B cell (primary cell): ENCODE measurements at regions not wholly inside any gene's neighbourhood (a gene's known extent, or its start where the extent isn't known, plus 50 kb on each side); places are given as distances from the start of the nearest gene placed in this dataset.

Experiments
- ATAC-seq: fragments of 200-7000 bp; cut with Tn5 transposase; one replicate; pipeline ENCODE4 v1.10.0; 2021; ENCODE audit warnings: low read depth, mild to moderate bottlenecking, moderate number of reproducible peaks, moderate library complexity
- CTCF ChIA-PET: fragments of 350-600 bp; sonication (Branson Sonifier 250); formaldehyde crosslinking; loops from one replicate; lab custom pipeline; 2021; ENCODE audit warnings: antibody characterized with exemption, inconsistent platforms; lab: Charles Lee
- POLR2A ChIA-PET: fragments of 350-600 bp; sonication (Branson Sonifier 250); formaldehyde crosslinking; loops from one replicate; lab custom pipeline; 2021; ENCODE audit warnings: antibody characterized with exemption; lab: Charles Lee
- DNase-seq: peaks from one replicate; pipeline ENCODE4 v3.0.0; 2013
- H2AFZ ChIP-seq: 2 replicates; pipeline ENCODE4 v1.6.1; 2012; ENCODE audit warnings: mild to moderate bottlenecking, low read depth, low read length; ENCODE audit not compliant: insufficient read depth, poor library complexity, severe bottlenecking
- H3K27ac ChIP-seq, 2 donors: 1 replicate in 1 of 2; 2 replicates in 1 of 2; pipeline ENCODE4 v1.5.1; 2012 to 2013; ENCODE audit warnings: low read length in 2 of 2, mild to moderate bottlenecking in 2 of 2, moderate library complexity in 1 of 2
- H3K27me3 ChIP-seq, 4 experiments: fragments of 200-600 bp in 1 of 4; sonication (generic) in 1 of 4; replicated peaks in 1 of 4; 1 replicate in 2 of 4; 2 replicates in 2 of 4; pipeline versions ENCODE4 v1.6.1 to v1.7.0; 2013 to 2016; ENCODE audit warnings: low read length in 3 of 4, mild to moderate bottlenecking in 2 of 4, mixed read lengths in 1 of 4, moderate library complexity in 1 of 4; ENCODE audit not compliant: insufficient read depth in 4 of 4, control insufficient read depth in 3 of 4; ENCODE audit errors: control extremely low read depth in 1 of 4
- H3K36me3 ChIP-seq, 2 experiments: replicated peaks in 1 of 2; 1 replicate in 1 of 2; 2 replicates in 1 of 2; pipeline versions ENCODE4 v1.6.1 to v1.7.1; 2013; ENCODE audit warnings: low read length in 1 of 2; ENCODE audit not compliant: insufficient read depth in 2 of 2, control insufficient read depth in 1 of 2; ENCODE audit errors: control extremely low read depth in 1 of 2, extremely low read depth in 1 of 2
- H3K4me1 ChIP-seq, 2 donors: fragments of 200-600 bp in 1 of 2; sonication (generic) in 1 of 2; 1 replicate in 1 of 2; 2 replicates in 1 of 2; pipeline versions ENCODE4 v1.5.1 to v1.6.1; 2013 to 2017; ENCODE audit warnings: low read length in 2 of 2; ENCODE audit not compliant: control insufficient read depth in 2 of 2, insufficient read depth in 2 of 2
- H3K4me2 ChIP-seq: replicated peaks from 2 replicates; pipeline ENCODE3; 2012; ENCODE audit warnings: mild to moderate bottlenecking, low read depth, low read length; ENCODE audit not compliant: poor library complexity, severe bottlenecking
- H3K4me3 ChIP-seq, 5 experiments: fragments of 200-600 bp in 1 of 5; sonication (generic) in 1 of 5; 1 replicate in 3 of 5; 2 replicates in 2 of 5; pipeline versions ENCODE4 v1.5.1 to v1.7.0; 2011 to 2016; ENCODE audit warnings: low read length in 4 of 5, mild to moderate bottlenecking in 4 of 5, low read depth in 2 of 5, control low read depth in 1 of 5, moderate library complexity in 1 of 5; ENCODE audit not compliant: insufficient read depth in 1 of 5; ENCODE audit errors: control extremely low read depth in 1 of 5, extremely low read depth in 1 of 5
- H3K79me2 ChIP-seq: fragments of 200-600 bp; sonication (generic); one replicate; pipeline ENCODE4 v1.6.0; 2016; ENCODE audit warnings: low read length; ENCODE audit not compliant: control insufficient read depth, insufficient read depth
- H3K9ac ChIP-seq: fragments of 200-600 bp; sonication (generic); 2 replicates; pipeline ENCODE4 v1.6.1; 2017; ENCODE audit warnings: mild to moderate bottlenecking, low read length, moderate library complexity
- H3K9me3 ChIP-seq, 3 donors: one replicate each; pipeline versions ENCODE4 v1.6.1 to v1.7.1; 2013; ENCODE audit warnings: low read length in 2 of 3; ENCODE audit not compliant: control insufficient read depth in 2 of 3, insufficient read depth in 1 of 3; ENCODE audit errors: control extremely low read depth in 1 of 3
- H4K20me1 ChIP-seq: 2 replicates; pipeline ENCODE4 v1.6.0; 2012; ENCODE audit warnings: mild to moderate bottlenecking, low read length; ENCODE audit not compliant: insufficient read depth, control insufficient read depth, poor library complexity, severe bottlenecking
- H3K27ac Mint-ChIP-seq: one replicate; pipeline ENCODE4 v1.8.0; 2021; ENCODE audit warnings: mixed read lengths
- H3K27me3 Mint-ChIP-seq: one replicate; pipeline ENCODE4 v1.8.0; 2021; ENCODE audit warnings: mixed read lengths
- H3K4me1 Mint-ChIP-seq: one replicate; pipeline ENCODE4 v1.8.0; 2021; ENCODE audit warnings: mixed read lengths
- H3K4me3 Mint-ChIP-seq: one replicate; pipeline ENCODE4 v1.8.0; 2021; ENCODE audit warnings: mixed read lengths
- H3K9me3 Mint-ChIP-seq: one replicate; pipeline ENCODE4 v1.8.0; 2022; ENCODE audit warnings: mixed read lengths; ENCODE audit not compliant: insufficient read depth
- CTCF ChIP-seq: fragments of 200-600 bp; IDR thresholded peaks from one replicate; pipeline ENCODE4 v1.8.0; 2022; ENCODE audit warnings: antibody characterized with exemption, mild to moderate bottlenecking
- EZH2 ChIP-seq: IDR thresholded peaks from 2 replicates; pipeline ENCODE4 v1.6.1; 2012; ENCODE audit warnings: borderline replicate concordance, low read depth, mild to moderate bottlenecking, moderate library complexity, low read length; ENCODE audit not compliant: insufficient read depth, poor library complexity, severe bottlenecking
- WGBS: methylation state at CpG from one replicate; pipeline ENCODE4 v1.1.5; 2013; ENCODE audit warnings: missing lambda C conversion rate; ENCODE audit not compliant: insufficient coverage; 5-methylcytosine and 5-hydroxymethylcytosine counted together
- intact Hi-C: fragments of 100-400 bp; cut with micrococcal nuclease; formaldehyde crosslinking; loops from one replicate; pipeline ENCODE4 v1.10.0; 2022

DNA sequence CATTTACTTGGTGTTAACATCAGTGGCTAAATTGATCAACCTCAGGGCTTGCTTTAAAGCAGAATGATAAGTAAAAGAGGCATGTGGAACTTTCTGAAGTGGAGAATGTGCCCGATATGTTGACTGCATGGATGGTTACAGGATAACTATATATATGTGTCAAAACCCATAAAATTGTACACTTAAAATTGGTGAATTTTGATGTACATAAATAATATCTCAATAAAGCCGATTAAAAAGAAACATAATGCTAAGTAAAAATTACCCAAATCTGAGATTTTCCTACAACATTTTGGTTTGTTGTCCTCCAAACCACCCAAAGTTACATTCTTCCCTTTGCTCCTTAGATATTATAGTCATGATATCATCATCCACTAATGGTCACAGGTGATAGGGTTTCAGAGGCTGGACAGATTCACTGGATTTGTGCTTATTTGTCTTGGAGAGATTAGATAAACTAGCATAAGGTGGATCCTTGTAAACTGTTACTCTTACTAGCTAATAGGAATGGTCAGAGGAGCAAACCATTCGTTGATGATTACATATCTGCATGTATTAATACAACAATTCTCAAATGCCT, 119.7 kb upstream of the RPS23 start:
- no peaks in the 10 kb centered on the region for H3K4me1 ChIP-seq
- H3K27me3 ChIP-seq: no peaks in the 10 kb centered on the region
- no peak for ATAC-seq
- no peaks in the 10 kb centered on the region for H3K36me3 ChIP-seq
- 80% methylated on average over 1 of the region's 3 CpGs for WGBS
- no peak overlapping the region for H3K4me3 ChIP-seq
- Mint-ChIP-seq H3K4me1 (no peaks in the 10 kb centered on the region), H3K4me3 (no peak overlapping the region), H3K27me3 (no peaks in the 10 kb centered on the region), H3K9me3 (no peaks in the 10 kb centered on the region), H3K27ac (no peak overlapping the region)
- H4K20me1 ChIP-seq: no peaks in the 10 kb centered on the region
- H3K4me2 ChIP-seq: no peak overlapping the region
- TF ChIP-seq CTCF: no peak
- no peak for TF ChIP-seq EZH2
- H3K79me2 ChIP-seq: no peaks in the 10 kb centered on the region
- H3K9ac ChIP-seq: no peak overlapping the region
- H3K9me3 ChIP-seq: no peaks in the 10 kb centered on the region
- no peak overlapping the region for H3K27ac ChIP-seq
- intact Hi-C loops: no loop called here
- DNase-seq: no peak
- H2AFZ ChIP-seq: no peak overlapping the region
- POLR2A ChIA-PET: no interaction called here
- CTCF ChIA-PET: no interaction called here

DNA sequence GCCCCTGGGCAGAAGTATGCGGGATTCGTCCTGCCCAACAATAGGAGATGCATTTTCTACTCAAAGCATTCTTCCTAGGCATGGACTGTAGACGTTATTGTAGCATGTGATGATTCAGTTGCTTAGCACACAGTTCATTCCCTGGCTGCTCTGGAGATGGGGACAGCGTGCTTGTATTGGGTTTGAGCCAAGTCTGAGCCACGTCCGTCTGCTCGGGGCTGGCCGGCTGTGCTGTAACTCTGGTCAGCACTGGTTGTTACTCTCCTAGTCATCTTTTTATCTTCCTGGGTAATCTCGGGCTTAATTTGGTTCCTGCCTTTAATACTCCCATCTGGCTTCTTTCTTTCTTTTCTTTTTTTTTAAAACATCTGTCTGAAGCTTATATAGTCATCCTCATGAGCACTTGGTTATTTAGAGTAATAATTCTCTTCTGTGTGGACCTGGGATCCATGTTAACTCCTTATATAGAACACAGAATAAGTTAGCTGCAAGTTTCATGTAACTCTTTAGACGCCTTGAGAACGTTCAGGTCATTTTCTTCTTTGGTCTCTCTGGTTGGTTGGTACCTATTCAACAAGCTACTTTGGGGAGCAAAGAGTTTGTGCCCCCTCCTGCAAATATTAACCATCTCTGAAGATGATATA, 118.8 kb upstream of the RPS23 start:
- H3K36me3 ChIP-seq: no peaks in the 10 kb centered on the region
- ChIA-PET CTCF (no interaction called here), POLR2A (no interaction called here)
- Mint-ChIP-seq H3K27ac (no peak overlapping the region), H3K4me1 (no peaks in the 10 kb centered on the region), H3K9me3 (no peaks in the 10 kb centered on the region), H3K4me3 (no peak overlapping the region), H3K27me3 (peaks cover 4% of the 10 kb centered on the region)
- no peaks in the 10 kb centered on the region for H3K27me3 ChIP-seq
- WGBS: 96% methylated on average over 8 of the region's 11 CpGs
- TF ChIP-seq EZH2 (no peak), CTCF (no peak)
- H3K27ac ChIP-seq: no peak overlapping the region
- intact Hi-C loops: no loop called here
- no peaks in the 10 kb centered on the region for H4K20me1 ChIP-seq
- H3K4me2 ChIP-seq: no peak overlapping the region
- DNase-seq: no peak
- no peak overlapping the region for H3K4me3 ChIP-seq
- no peak overlapping the region for H2AFZ ChIP-seq
- H3K9ac ChIP-seq: no peak overlapping the region
- no peaks in the 10 kb centered on the region for H3K79me2 ChIP-seq
- H3K4me1 ChIP-seq: no peaks in the 10 kb centered on the region
- no peak for ATAC-seq
- H3K9me3 ChIP-seq: peaks cover 0 to 3% (median 0%) of the 10 kb centered on the region in 3 donors
